B cell (primary cell): ENCODE measurements at regions not wholly inside any gene's neighbourhood (a gene's known extent, or its start where the extent isn't known, plus 50 kb on each side); places are given as distances from the start of the nearest gene placed in this dataset.

Experiments
- CTCF ChIP-seq: fragments of 200-600 bp; IDR thresholded peaks from one replicate; pipeline ENCODE4 v1.8.0; 2022; ENCODE audit warnings: antibody characterized with exemption, mild to moderate bottlenecking
- EZH2 ChIP-seq: IDR thresholded peaks from 2 replicates; pipeline ENCODE4 v1.6.1; 2012; ENCODE audit warnings: borderline replicate concordance, low read depth, mild to moderate bottlenecking, moderate library complexity, low read length; ENCODE audit not compliant: insufficient read depth, poor library complexity, severe bottlenecking

- TF ChIP-seq CTCF = no peak
- no peak for TF ChIP-seq EZH2
Observed at GRCh38 chr4:119865789-119866188, 200.9 kb downstream of the MAD2L1 start.
